AG04450 (cell line): ENCODE measurements at regions not wholly inside any gene's neighbourhood (a gene's known extent, or its start where the extent isn't known, plus 50 kb on each side); places are given as distances from the start of the nearest gene placed in this dataset.
A peak's percentile ranks its signal among the peaks of the same experiment; 100 is the strongest.
"Not testable (repeated sequence)": the region's sequence is repeated elsewhere in the genome, so short reads cannot be mapped to it uniquely, and the experiment has no call there.

Experiments used
- CTCF ChIA-PET: fragments of 300-600, 350-600 bp; formaldehyde crosslinking; extraction: SDS; loops from one replicate; lab custom pipeline; 2022; ENCODE audit warnings: antibody characterized with exemption, inconsistent platforms; lab: Charles Lee
- POLR2A ChIA-PET: fragments of 350-600 bp; formaldehyde crosslinking; extraction: SDS; loops from one replicate; lab custom pipeline; 2021; ENCODE audit warnings: antibody characterized with exemption, inconsistent platforms; lab: Yijun Ruan, JAX
- DNase-seq: peaks from one replicate; pipeline ENCODE4 v3.0.0-alpha.2; 2011; ENCODE audit warnings: low read depth, low spot score
- H3K27ac ChIP-seq: one replicate; pipeline ENCODE4 v1.5.1; 2012; ENCODE audit warnings: low read depth, low read length, control low read depth
- H3K27me3 ChIP-seq: one replicate; pipeline ENCODE4 v1.6.0; 2012; ENCODE audit warnings: low read length; ENCODE audit not compliant: control insufficient read depth, insufficient read depth
- H3K4me3 ChIP-seq: 2 replicates; pipeline ENCODE4 v1.5.1; 2011; ENCODE audit warnings: mild to moderate bottlenecking, low read depth, low read length, control low read depth
- H3K9me3 ChIP-seq: 2 replicates; pipeline ENCODE4 v1.5.1; 2012; ENCODE audit warnings: low read length; ENCODE audit not compliant: control insufficient read depth, insufficient read depth
- CTCF ChIP-seq: IDR thresholded peaks from 2 replicates; pipeline ENCODE4 v1.5.1; 2011; ENCODE audit warnings: low read depth, low read length, control low read depth, inconsistent platforms

DNA sequence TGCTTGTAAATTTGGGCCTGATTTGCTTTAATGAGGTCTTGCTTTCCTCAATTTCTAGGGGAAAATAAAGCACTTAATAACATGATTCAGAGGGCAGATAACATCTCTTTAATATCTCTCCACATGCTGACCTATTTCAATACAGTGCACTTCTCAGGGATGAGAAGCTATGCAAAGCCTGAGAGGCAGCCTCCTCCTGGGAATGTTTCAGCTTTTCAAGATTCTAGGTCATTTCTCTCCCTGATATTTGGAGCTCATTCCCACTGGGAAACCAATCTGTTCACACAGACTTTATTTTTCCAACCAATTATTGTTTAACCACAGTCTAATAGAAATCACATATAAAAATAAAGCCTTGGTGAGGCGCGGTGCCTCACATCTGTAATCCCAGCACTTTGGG, 67.0 kb upstream of the LSAMP start:
- Histone ChIP-seq H3K27me3 (no peaks in the 10 kb centered on the region), H3K9me3 (no peaks in the 10 kb centered on the region), H3K4me3 (no peak overlapping the region), H3K27ac (no peak overlapping the region)
- CTCF ChIA-PET, result no interaction called here
- POLR2A ChIA-PET, result no interaction called here
- no peak for TF ChIP-seq CTCF
- no peak for DNase-seq

GRCh38 chr3:116512931-116513330, 67.6 kb upstream of the LSAMP start:
- POLR2A ChIA-PET, result no interaction called here
- no peak overlapping the region for H3K4me3 ChIP-seq
- H3K27ac ChIP-seq, result no peak overlapping the region
- CTCF ChIA-PET, result no interaction called here
- no peaks in the 10 kb centered on the region for H3K9me3 ChIP-seq
- no peaks in the 10 kb centered on the region for H3K27me3 ChIP-seq
- TF ChIP-seq CTCF, result no peak
- no peak for DNase-seq

GRCh38 chr3:116515973-116516372, 70.7 kb upstream of the LSAMP start:
- POLR2A ChIA-PET, result no interaction called here
- Histone ChIP-seq H3K27me3 (no peaks in the 10 kb centered on the region), H3K9me3 (peaks cover 4% of the 10 kb centered on the region; the same call in 1 of the 2 replicates), H3K27ac (no peak overlapping the region), H3K4me3 (no peak overlapping the region)
- DNase-seq, result no peak
- no peak for TF ChIP-seq CTCF
- CTCF ChIA-PET, result no interaction called here

- Histone ChIP-seq H3K27me3 (no peaks in the 10 kb centered on the region), H3K27ac (no peak overlapping the region), H3K9me3 (peaks cover 4% of the 10 kb centered on the region; the same call in 1 of the 2 replicates), H3K4me3 (no peak overlapping the region)
- peak; percentile 12; the same call in 1 of the 2 replicates for TF ChIP-seq CTCF
- POLR2A ChIA-PET, result no interaction called here
- DNase-seq, result no peak
- CTCF ChIA-PET, result interaction anchor here (0.8 kb wide), 1 partner anchor 13 kb away, joined by 3 read pairs; no protein-coding TSS in a partner anchor
Measured at GRCh38 chr3:116517308-116517707, 72.0 kb upstream of the LSAMP start.

DNA sequence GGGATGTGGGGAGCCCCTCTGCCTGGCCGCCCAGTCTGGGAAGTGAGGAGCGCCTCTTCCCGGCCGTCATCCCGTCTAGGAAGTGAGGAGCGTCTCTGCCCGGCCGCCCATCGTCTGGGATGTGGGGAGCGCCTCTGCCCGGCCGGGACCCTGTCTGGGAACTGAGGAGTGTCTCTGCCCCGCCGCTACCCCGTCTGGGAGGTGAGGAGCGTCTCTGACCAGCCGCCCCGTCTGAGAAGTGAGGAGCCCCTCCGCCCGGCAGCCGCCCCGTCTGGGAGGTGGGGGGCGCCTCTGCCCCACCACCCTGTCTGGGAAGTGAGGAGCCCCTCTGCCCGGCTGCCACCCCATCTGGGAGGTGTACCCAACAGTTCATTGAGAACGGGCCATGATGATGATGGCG, 73.8 kb upstream of the LSAMP start:
- CTCF ChIA-PET, H3K27me3 ChIP-seq, H3K4me3 ChIP-seq, H3K9me3 ChIP-seq, H3K27ac ChIP-seq, DNase-seq, POLR2A ChIA-PET: not testable (repeated sequence)

- H3K27me3 ChIP-seq, H3K27ac ChIP-seq, H3K4me3 ChIP-seq, H3K9me3 ChIP-seq, POLR2A ChIA-PET, CTCF ChIA-PET, DNase-seq: not testable (repeated sequence)
Measured at GRCh38 chr3:116519823-116520222, 74.5 kb upstream of the LSAMP start.
